ENCODE measurements at regions not wholly inside any gene's neighbourhood (a gene's known extent, or its start where the extent isn't known, plus 50 kb on each side); places are given as distances from the start of the nearest gene placed in this dataset.

DNA sequence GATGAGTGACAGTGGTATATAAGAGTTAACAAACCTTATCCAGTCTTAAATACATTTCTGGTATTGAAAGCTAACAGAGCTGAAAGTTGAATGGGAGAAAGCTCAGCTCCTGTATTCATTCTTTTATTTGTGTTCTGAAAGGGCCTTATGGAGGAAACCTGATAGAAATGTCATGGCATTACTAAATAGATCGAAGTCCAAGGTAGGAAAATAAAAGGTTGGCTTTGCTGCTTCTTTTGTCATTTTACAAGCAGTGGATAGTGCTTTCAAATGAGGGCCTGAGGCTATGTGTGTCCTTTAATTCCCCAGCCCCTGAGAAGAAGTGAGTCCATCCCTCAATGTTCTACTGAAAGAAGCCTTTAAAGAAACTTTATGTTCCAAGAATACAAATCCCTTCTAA lies 974.3 kb upstream of the INTU start:
- TF ChIP-seq, protein P1, sequence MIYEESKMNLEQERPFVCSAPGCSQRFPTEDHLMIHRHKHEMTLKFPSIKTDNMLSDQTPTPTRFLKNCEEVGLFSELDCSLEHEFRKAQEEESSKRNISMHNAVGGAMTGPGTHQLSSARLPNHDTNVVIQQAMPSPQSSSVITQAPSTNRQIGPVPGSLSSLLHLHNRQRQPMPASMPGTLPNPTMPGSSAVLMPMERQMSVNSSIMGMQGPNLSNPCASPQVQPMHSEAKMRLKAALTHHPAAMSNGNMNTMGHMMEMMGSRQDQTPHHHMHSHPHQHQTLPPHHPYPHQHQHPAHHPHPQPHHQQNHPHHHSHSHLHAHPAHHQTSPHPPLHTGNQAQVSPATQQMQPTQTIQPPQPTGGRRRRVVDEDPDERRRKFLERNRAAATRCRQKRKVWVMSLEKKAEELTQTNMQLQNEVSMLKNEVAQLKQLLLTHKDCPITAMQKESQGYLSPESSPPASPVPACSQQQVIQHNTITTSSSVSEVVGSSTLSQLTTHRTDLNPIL (CRISPR knock-in tag; IDR thresholded peaks at IDR 0.05; ENCODE audit: low read depth), result no peak
- no peak for TF ChIP-seq SNAI2 (CRISPR knock-in tag; IDR thresholded peaks at IDR 0.05)
- TF ChIP-seq, protein P2, sequence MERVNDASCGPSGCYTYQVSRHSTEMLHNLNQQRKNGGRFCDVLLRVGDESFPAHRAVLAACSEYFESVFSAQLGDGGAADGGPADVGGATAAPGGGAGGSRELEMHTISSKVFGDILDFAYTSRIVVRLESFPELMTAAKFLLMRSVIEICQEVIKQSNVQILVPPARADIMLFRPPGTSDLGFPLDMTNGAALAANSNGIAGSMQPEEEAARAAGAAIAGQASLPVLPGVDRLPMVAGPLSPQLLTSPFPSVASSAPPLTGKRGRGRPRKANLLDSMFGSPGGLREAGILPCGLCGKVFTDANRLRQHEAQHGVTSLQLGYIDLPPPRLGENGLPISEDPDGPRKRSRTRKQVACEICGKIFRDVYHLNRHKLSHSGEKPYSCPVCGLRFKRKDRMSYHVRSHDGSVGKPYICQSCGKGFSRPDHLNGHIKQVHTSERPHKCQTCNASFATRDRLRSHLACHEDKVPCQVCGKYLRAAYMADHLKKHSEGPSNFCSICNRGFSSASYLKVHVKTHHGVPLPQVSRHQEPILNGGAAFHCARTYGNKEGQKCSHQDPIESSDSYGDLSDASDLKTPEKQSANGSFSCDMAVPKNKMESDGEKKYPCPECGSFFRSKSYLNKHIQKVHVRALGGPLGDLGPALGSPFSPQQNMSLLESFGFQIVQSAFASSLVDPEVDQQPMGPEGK (CRISPR knock-in tag; IDR thresholded peaks at IDR 0.05; ENCODE audit: borderline replicate concordance), result no peak
